MM.1S (cell line): ENCODE measurements at regions not wholly inside any gene's neighbourhood (a gene's known extent, or its start where the extent isn't known, plus 50 kb on each side); places are given as distances from the start of the nearest gene placed in this dataset.

Experiments used
- DNase-seq: peaks from one replicate; pipeline ENCODE4 v3.0.0-alpha.2; 2015
- H2AFZ ChIP-seq: fragments of 300-600 bp; sonication (generic); 2 replicates; pipeline ENCODE4 v1.6.0; 2016; ENCODE audit warnings: antibody characterized with exemption, low read length
- H3F3A ChIP-seq: fragments of 300-600 bp; sonication (generic); 2 replicates; pipeline ENCODE4 v1.6.1; 2016; ENCODE audit warnings: mild to moderate bottlenecking, antibody characterized with exemption, low read length, moderate library complexity, mixed read lengths; ENCODE audit not compliant: insufficient read depth
- H3K27ac ChIP-seq: fragments of 300-600 bp; sonication (generic); 2 replicates; pipeline ENCODE4 v1.5.1; 2016; ENCODE audit warnings: mild to moderate bottlenecking, low read length
- H3K27me3 ChIP-seq: fragments of 300-600 bp; sonication (generic); replicated peaks from 2 replicates; pipeline ENCODE4 v1.6.0; 2016; ENCODE audit warnings: low read length; ENCODE audit not compliant: insufficient read depth
- H3K36me3 ChIP-seq: fragments of 300-600 bp; sonication (generic); replicated peaks from 2 replicates; pipeline ENCODE4 v1.6.1; 2016; ENCODE audit warnings: mild to moderate bottlenecking, low read length, mixed read lengths; ENCODE audit not compliant: insufficient read depth
- H3K4me1 ChIP-seq: fragments of 300-600 bp; sonication (generic); 2 replicates; pipeline ENCODE4 v1.6.1; 2016; ENCODE audit warnings: low read length, mixed read lengths
- H3K4me2 ChIP-seq: fragments of 300-600 bp; sonication (generic); 2 replicates; pipeline ENCODE4 v1.6.0; 2016; ENCODE audit warnings: low read depth, low read length
- H3K4me3 ChIP-seq: fragments of 300-600 bp; sonication (generic); 2 replicates; pipeline ENCODE4 v1.5.1; 2016; ENCODE audit warnings: low read length, mixed read lengths
- H3K79me2 ChIP-seq: fragments of 300-600 bp; sonication (generic); 2 replicates; pipeline ENCODE4 v1.6.1; 2016; ENCODE audit warnings: mixed run types, low read length, mixed read lengths
- H3K9ac ChIP-seq: fragments of 300-600 bp; sonication (generic); 2 replicates; pipeline ENCODE4 v1.6.1; 2016; ENCODE audit warnings: low read length, mixed read lengths
- H3K9me2 ChIP-seq: fragments of 300-600 bp; sonication (generic); replicated peaks from 2 replicates; pipeline ENCODE4 v1.6.1; 2016; ENCODE audit warnings: mild to moderate bottlenecking, low read length, mixed read lengths; ENCODE audit not compliant: insufficient read depth
- H3K9me3 ChIP-seq: fragments of 300-600 bp; sonication (generic); replicated peaks from 2 replicates; pipeline ENCODE4 v1.6.1; 2016; ENCODE audit warnings: mild to moderate bottlenecking, low read length, mixed read lengths; ENCODE audit not compliant: insufficient read depth
- H4K20me1 ChIP-seq: fragments of 300-600 bp; sonication (generic); 2 replicates; pipeline ENCODE4 v1.6.1; 2016; ENCODE audit warnings: mild to moderate bottlenecking, low read length, moderate library complexity, mixed read lengths; ENCODE audit not compliant: insufficient read depth
- EZH2 ChIP-seq: fragments of 300-600 bp; sonication (generic); optimal IDR thresholded peaks from 2 replicates; pipeline ENCODE3; 2017; ENCODE audit warnings: low read depth, mild to moderate bottlenecking, antibody characterized with exemption, low read length, mixed read lengths
- EZH2phosphoT487 ChIP-seq: fragments of 300-600 bp; sonication (generic); IDR thresholded peaks from 2 replicates; pipeline ENCODE4 v1.6.1; 2018; ENCODE audit warnings: antibody characterized with exemption, low read length
- TF ChIP-seq, protein P1 (sequence below): fragments of 300-600 bp; sonication (generic); IDR thresholded peaks from 2 replicates; pipeline ENCODE4 v1.5.1; 2016; ENCODE audit warnings: antibody characterized with exemption, low read length, mixed read lengths

DNA sequence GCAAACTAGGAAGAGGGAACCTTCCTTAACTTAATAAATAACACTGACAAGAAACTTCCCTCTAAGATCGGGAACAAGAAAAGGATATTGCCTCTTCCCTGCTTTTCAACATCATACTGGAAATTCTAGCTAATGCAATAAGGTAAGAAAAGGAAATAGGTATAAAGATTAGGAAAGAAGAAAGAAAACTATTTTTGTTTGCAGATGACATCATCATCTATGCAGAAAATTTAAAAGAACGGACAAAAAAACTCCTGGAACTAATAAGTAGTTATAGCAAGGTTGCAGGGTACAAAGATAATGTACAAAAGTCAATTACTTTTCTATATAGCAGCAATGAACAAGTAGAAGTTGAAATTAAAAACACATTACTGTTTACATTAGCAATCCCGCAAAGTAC lies 164.8 kb downstream of the WDR11 start:
- no peaks in the 10 kb centered on the region for H4K20me1 ChIP-seq
- H3K27me3 ChIP-seq: no peaks in the 10 kb centered on the region
- TF ChIP-seq, protein P1, sequence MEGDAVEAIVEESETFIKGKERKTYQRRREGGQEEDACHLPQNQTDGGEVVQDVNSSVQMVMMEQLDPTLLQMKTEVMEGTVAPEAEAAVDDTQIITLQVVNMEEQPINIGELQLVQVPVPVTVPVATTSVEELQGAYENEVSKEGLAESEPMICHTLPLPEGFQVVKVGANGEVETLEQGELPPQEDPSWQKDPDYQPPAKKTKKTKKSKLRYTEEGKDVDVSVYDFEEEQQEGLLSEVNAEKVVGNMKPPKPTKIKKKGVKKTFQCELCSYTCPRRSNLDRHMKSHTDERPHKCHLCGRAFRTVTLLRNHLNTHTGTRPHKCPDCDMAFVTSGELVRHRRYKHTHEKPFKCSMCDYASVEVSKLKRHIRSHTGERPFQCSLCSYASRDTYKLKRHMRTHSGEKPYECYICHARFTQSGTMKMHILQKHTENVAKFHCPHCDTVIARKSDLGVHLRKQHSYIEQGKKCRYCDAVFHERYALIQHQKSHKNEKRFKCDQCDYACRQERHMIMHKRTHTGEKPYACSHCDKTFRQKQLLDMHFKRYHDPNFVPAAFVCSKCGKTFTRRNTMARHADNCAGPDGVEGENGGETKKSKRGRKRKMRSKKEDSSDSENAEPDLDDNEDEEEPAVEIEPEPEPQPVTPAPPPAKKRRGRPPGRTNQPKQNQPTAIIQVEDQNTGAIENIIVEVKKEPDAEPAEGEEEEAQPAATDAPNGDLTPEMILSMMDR: no peak
- no peak for TF ChIP-seq EZH2
- TF ChIP-seq EZH2phosphoT487: no peak
- H3K9ac ChIP-seq: no peak overlapping the region
- H3K4me3 ChIP-seq: no peak overlapping the region
- H3K27ac ChIP-seq: no peak overlapping the region
- no peaks in the 10 kb centered on the region for H3K9me2 ChIP-seq
- no peaks in the 10 kb centered on the region for H3K36me3 ChIP-seq
- no peaks in the 10 kb centered on the region for H3K9me3 ChIP-seq
- H3F3A ChIP-seq: no peaks in the 10 kb centered on the region
- no peak overlapping the region for H2AFZ ChIP-seq
- no peak overlapping the region for H3K4me2 ChIP-seq
- no peaks in the 10 kb centered on the region for H3K79me2 ChIP-seq
- DNase-seq: no peak
- no peaks in the 10 kb centered on the region for H3K4me1 ChIP-seq

DNA sequence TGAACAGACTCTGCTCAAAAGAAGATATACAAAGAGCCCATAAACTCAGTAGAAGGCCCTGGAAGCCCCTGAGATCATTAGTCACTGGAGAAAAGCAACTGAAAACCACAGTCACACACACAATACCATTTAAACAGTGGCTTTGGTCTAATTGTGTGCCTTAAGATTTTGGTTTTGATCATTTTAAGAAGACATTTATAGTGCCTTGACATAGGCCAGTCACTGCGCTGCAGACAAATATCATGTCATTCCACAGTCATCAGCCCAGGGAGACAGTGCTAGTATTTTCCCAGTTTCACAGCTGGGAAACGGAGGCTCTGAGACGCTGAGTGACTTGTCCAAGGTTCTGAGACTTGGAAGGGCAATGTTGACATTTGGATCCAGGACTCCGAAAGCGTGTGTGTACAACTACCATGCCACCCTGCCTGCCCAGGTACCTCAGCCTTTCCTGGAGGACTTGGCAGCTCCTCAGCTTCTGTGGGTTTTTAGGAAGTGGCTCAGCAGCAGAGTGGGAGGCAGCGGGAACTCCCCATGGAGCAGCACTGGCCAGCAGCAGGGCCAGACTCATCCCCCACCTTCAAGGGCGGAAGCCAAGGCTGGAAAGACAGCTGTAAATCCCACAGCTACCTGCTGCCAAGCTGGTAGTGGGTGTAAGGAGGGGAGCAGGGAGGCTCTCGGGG lies 173.9 kb downstream of the WDR11 start:
- H3K79me2 ChIP-seq: no peaks in the 10 kb centered on the region
- H3K9ac ChIP-seq: no peak overlapping the region
- H3K36me3 ChIP-seq: no peaks in the 10 kb centered on the region
- DNase-seq: no peak
- no peaks in the 10 kb centered on the region for H3K9me3 ChIP-seq
- H3K9me2 ChIP-seq: no peaks in the 10 kb centered on the region
- no peak overlapping the region for H3K4me2 ChIP-seq
- H2AFZ ChIP-seq: no peak overlapping the region
- no peak overlapping the region for H3K4me3 ChIP-seq
- no peak overlapping the region for H3K27ac ChIP-seq
- H3K4me1 ChIP-seq: no peaks in the 10 kb centered on the region
- no peaks in the 10 kb centered on the region for H3F3A ChIP-seq
- H4K20me1 ChIP-seq: no peaks in the 10 kb centered on the region
- TF ChIP-seq, protein P1: no peak
- TF ChIP-seq EZH2phosphoT487: no peak
- TF ChIP-seq EZH2: no peak
- H3K27me3 ChIP-seq: no peaks in the 10 kb centered on the region

DNA sequence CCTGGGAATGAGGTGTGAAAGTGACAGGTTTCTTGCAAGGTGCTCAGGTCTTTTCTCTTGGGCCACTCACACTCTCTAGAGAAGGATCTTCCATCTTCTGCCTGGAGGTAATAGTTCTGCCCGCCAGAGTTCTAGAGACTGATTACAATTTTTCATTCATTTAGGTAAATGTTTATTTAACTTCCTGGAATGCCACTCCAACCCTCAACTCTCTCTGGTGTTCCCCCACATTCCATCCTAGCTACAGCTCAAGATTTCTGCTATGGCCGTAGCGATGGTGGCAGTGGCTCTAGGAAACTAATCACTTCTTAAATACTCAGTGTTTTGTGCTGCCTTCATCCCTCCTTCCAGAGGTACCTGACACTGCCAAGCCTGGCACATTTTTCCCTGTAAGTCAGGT lies 174.6 kb downstream of the WDR11 start:
- Histone ChIP-seq H3K79me2 (no peaks in the 10 kb centered on the region), H4K20me1 (no peaks in the 10 kb centered on the region), H3K27ac (no peak overlapping the region), H3K27me3 (no peaks in the 10 kb centered on the region), H3K36me3 (no peaks in the 10 kb centered on the region), H3K4me1 (no peaks in the 10 kb centered on the region), H3K9ac (no peak overlapping the region), H3F3A (no peaks in the 10 kb centered on the region), H3K9me2 (no peaks in the 10 kb centered on the region), H3K9me3 (no peaks in the 10 kb centered on the region), H3K4me3 (no peak overlapping the region), H3K4me2 (no peak overlapping the region), H2AFZ (no peak overlapping the region)
- no peak for TF ChIP-seq EZH2
- DNase-seq: no peak

DNA sequence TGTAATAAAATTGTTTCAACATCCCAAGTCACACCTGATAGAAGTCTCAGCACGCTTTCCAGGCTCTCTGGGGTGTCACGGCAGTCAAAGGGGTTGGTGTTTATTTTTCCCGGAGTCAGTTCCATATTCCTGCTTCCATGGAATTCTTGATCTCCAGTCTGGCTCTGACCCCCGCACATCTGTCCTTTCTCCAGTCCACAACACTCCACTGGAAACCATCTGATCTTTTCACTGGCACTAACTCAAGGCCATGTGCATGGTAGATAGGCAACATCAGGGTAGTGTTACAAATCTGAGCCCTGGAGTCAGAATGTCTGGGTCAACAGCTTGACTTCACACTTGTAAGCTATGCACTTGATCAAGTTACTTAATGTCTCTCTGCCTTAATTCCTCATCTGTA lies 176.2 kb downstream of the WDR11 start:
- no peak overlapping the region for H3K4me3 ChIP-seq
- no peaks in the 10 kb centered on the region for H3K9me2 ChIP-seq
- no peaks in the 10 kb centered on the region for H3K27me3 ChIP-seq
- H3K9me3 ChIP-seq: no peaks in the 10 kb centered on the region
- no peak overlapping the region for H3K4me2 ChIP-seq
- H4K20me1 ChIP-seq: no peaks in the 10 kb centered on the region
- H3K27ac ChIP-seq: no peak overlapping the region
- no peak overlapping the region for H3K9ac ChIP-seq
- H3F3A ChIP-seq: no peaks in the 10 kb centered on the region
- H3K79me2 ChIP-seq: no peaks in the 10 kb centered on the region
- H3K4me1 ChIP-seq: no peaks in the 10 kb centered on the region
- no peak for TF ChIP-seq EZH2phosphoT487
- DNase-seq: no peak
- H2AFZ ChIP-seq: no peak overlapping the region
- no peaks in the 10 kb centered on the region for H3K36me3 ChIP-seq
